Uterus (tissue), 3 donors: ENCODE measurements at regions not wholly inside any gene's neighbourhood (a gene's known extent, or its start where the extent isn't known, plus 50 kb on each side); places are given as distances from the start of the nearest gene placed in this dataset.
A peak's percentile ranks its signal among the peaks of the same experiment; 100 is the strongest.

Source experiments
- DNase-seq, 2 donors: peaks; one replicate each; pipeline ENCODE4 v3.0.0-alpha.2; 2019 to 2020
- H3K27ac ChIP-seq, 2 donors: fragments of 200-600 bp; sonication (generic); 1 replicate in 1 of 2; 2 replicates in 1 of 2; pipeline ENCODE4 v1.5.1; 2016 to 2018
- H3K27me3 ChIP-seq, 2 donors: fragments of 200-600 bp; sonication (generic); one replicate each; pipeline ENCODE4 v1.5.1; 2018 to 2019; ENCODE audit warnings: control low read depth in 1 of 2
- H3K36me3 ChIP-seq, 2 donors: fragments of 200-600 bp; sonication (generic); one replicate each; pipeline ENCODE4 v1.5.1; 2019; ENCODE audit warnings: control low read depth in 1 of 2
- H3K4me1 ChIP-seq, 2 donors: fragments of 200-600 bp; sonication (generic); one replicate each; pipeline ENCODE4 v1.5.1; 2018 to 2019; ENCODE audit warnings: control low read depth in 1 of 2
- H3K4me3 ChIP-seq, 2 donors: fragments of 200-600 bp; sonication (generic); 1 replicate in 1 of 2; 2 replicates in 1 of 2; pipeline ENCODE4 v1.5.1; 2018 to 2019; ENCODE audit warnings: mild to moderate bottlenecking in 1 of 2
- H3K9me3 ChIP-seq, 2 donors: fragments of 200-600 bp; sonication (generic); one replicate each; pipeline ENCODE4 v1.5.1; 2019; ENCODE audit warnings: control low read depth in 1 of 2
- POLR2A ChIP-seq, 2 donors: fragments of 450-650 bp; IDR thresholded peaks; one replicate each; pipeline ENCODE4 v1.6.1; 2016; ENCODE audit warnings: antibody characterized with exemption in 2 of 2, mild to moderate bottlenecking in 1 of 2, moderate library complexity in 1 of 2
- intact Hi-C: fragments of 100-400 bp; cut with DNase I; formaldehyde crosslinking; loops from one replicate; pipeline ENCODE4 v1.15.1; 2023; ENCODE audit warnings: low total_unique reads
- TF ChIP-seq, protein P1 (sequence below), 4 experiments: fragments of 200-600 bp in 2 of 4; fragments of 450-650 bp in 2 of 4; sonication (generic) in 2 of 4; IDR thresholded peaks; one replicate each; pipeline ENCODE4 v1.5.1; 2016 to 2019; ENCODE audit warnings: antibody characterized with exemption in 4 of 4, mild to moderate bottlenecking in 2 of 4, moderate library complexity in 1 of 4
- donor health status: DM: yes; HTN: yes; CAD: no.

DNA sequence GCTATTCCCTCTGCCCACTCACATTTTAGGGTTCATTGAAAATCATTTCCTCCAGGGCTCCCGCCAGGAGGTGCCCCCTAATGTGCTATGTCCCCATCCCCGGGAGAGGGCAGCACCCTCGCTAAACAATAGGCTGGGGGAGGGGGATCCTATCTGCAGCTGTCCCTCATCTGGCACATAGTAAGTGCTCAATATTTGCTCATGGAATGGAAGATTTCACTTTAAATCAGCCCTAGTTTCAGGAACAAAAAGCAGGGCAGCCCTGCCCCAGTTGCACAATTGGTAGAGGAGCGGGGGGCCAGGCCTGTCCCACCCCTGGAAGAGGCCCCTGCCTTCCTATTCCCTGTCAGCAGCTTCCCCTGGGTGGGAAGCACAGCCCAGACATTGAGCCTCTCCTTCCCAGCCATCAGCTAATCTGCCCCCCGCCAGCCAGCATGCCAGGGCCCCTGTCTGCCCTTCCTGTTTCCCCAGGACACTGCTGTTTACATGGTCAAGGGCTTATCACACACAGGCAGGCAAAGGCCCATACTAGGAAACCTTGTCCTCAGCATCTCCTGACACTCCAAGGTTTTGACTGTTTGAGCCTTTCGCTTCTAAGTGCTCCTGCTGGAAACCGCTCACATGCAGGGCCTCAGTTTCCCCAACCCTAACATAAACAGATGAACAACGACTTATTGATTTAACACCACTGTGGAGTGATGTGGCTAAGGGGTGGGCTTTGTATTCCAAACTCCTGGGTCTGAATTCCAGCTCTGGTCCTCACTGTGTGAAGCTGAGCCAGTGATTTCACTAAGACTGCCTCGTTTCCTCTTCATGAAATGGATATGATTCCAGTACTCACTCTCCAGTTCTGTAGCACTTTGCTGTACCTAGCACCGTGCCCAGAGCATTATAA lies 130.7 kb upstream of the ZMIZ1 start:
- no peak for TF ChIP-seq POLR2A (IDR thresholded peaks at IDR 0.05)
- TF ChIP-seq, protein P1, sequence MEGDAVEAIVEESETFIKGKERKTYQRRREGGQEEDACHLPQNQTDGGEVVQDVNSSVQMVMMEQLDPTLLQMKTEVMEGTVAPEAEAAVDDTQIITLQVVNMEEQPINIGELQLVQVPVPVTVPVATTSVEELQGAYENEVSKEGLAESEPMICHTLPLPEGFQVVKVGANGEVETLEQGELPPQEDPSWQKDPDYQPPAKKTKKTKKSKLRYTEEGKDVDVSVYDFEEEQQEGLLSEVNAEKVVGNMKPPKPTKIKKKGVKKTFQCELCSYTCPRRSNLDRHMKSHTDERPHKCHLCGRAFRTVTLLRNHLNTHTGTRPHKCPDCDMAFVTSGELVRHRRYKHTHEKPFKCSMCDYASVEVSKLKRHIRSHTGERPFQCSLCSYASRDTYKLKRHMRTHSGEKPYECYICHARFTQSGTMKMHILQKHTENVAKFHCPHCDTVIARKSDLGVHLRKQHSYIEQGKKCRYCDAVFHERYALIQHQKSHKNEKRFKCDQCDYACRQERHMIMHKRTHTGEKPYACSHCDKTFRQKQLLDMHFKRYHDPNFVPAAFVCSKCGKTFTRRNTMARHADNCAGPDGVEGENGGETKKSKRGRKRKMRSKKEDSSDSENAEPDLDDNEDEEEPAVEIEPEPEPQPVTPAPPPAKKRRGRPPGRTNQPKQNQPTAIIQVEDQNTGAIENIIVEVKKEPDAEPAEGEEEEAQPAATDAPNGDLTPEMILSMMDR (IDR thresholded peaks at IDR 0.05): no peak
- intact Hi-C loops: no loop called here
- Histone ChIP-seq H3K4me3 (no peak overlapping the region), H3K9me3 (no peaks in the 10 kb centered on the region), H3K27ac (no peak overlapping the region), H3K4me1 (no peaks in the 10 kb centered on the region), H3K36me3 (no peaks in the 10 kb centered on the region), H3K27me3 (no peaks in the 10 kb centered on the region)
- no peak for DNase-seq

GRCh38 chr10:78938695-78939672 lies 129.8 kb upstream of the ZMIZ1 start:
- no peak for TF ChIP-seq POLR2A (IDR thresholded peaks at IDR 0.05)
- TF ChIP-seq, protein P1 (IDR thresholded peaks at IDR 0.05): no peak
- intact Hi-C loops: no loop called here
- Histone ChIP-seq H3K27me3 (no peaks in the 10 kb centered on the region), H3K27ac (no peak overlapping the region), H3K36me3 (no peaks in the 10 kb centered on the region), H3K4me3 (no peak overlapping the region), H3K4me1 (no peaks in the 10 kb centered on the region), H3K9me3 (no peaks in the 10 kb centered on the region)
- no peak for DNase-seq

- no peaks in the 10 kb centered on the region for H3K9me3 ChIP-seq
- DNase-seq: no peak
- H3K4me1 ChIP-seq: peaks cover 0 to 12% of the 10 kb centered on the region in 2 donors
- H3K27ac ChIP-seq: no peak overlapping the region
- intact Hi-C loops: no loop called here
- H3K27me3 ChIP-seq: no peaks in the 10 kb centered on the region
- no peaks in the 10 kb centered on the region for H3K36me3 ChIP-seq
- TF ChIP-seq, protein P1 (IDR thresholded peaks at IDR 0.05): no peak
- no peak for TF ChIP-seq POLR2A (IDR thresholded peaks at IDR 0.05)
- no peak overlapping the region for H3K4me3 ChIP-seq
Measured at GRCh38 chr10:78942091-78942501, 126.7 kb upstream of the ZMIZ1 start.

GRCh38 chr10:78944723-78945312 lies 123.9 kb upstream of the ZMIZ1 start:
- peak overlapping the region; percentile 73 to 76 for H3K27ac ChIP-seq
- peaks cover 0 to 12% of the 10 kb centered on the region in 2 donors for H3K4me1 ChIP-seq
- no peaks in the 10 kb centered on the region for H3K27me3 ChIP-seq
- no peaks in the 10 kb centered on the region for H3K9me3 ChIP-seq
- H3K36me3 ChIP-seq: no peaks in the 10 kb centered on the region
- TF ChIP-seq, protein P1 (IDR thresholded peaks at IDR 0.05): peak in 1 of 4 experiments; percentile 8
- no peak for TF ChIP-seq POLR2A (IDR thresholded peaks at IDR 0.05)
- no peak overlapping the region for H3K4me3 ChIP-seq
- peak; percentile 84 to 91 for DNase-seq
- intact Hi-C loops: no loop called here
